K562 (cell line): ENCODE measurements at regions not wholly inside any gene's neighbourhood (a gene's known extent, or its start where the extent isn't known, plus 50 kb on each side); places are given as distances from the start of the nearest gene placed in this dataset.

Source experiments
- ATAC-seq: fragments of 200-7000 bp; cut with Tn5 transposase; 3 replicates; pipeline ENCODE4 v1.9.1; 2020; ENCODE audit warnings: moderate library complexity
- BruUV-seq: library from RNA; stranded (reverse); fragments of 400-500 nt; replicated peaks from 2 replicates; lab custom pipeline; 2021; lab: Mats Ljungman, UMichigan
- CTCF ChIA-PET: fragments of 300-600 bp; formaldehyde crosslinking; extraction: SDS; loops from one replicate; lab custom pipeline; 2021; ENCODE audit warnings: low intra/inter-chr PET ratio; lab: Yijun Ruan, JAX
- POLR2A ChIA-PET: fragments of 300-600, 350-650 bp; sonication (Branson Sonifier 250); formaldehyde crosslinking; extraction: SDS; loops from one replicate; lab custom pipeline; 2021; ENCODE audit warnings: antibody characterized with exemption, inconsistent platforms; lab: Yijun Ruan, JAX
- DNase-seq, 4 experiments: peaks; one replicate each; pipeline versions ENCODE4 v3.0.0 to v3.0.0-alpha.2; 2011 to 2018; ENCODE audit warnings: low spot score in 3 of 4, mixed read lengths in 3 of 4; ENCODE audit errors: extremely low read depth in 1 of 4
- FAIRE-seq: peaks from 2 replicates; lab custom pipeline; 2011; peaks lifted over from hg19 to GRCh38; lab: Jason Lieb, UNC
- H2AFZ ChIP-seq: 2 replicates; pipeline ENCODE4 v1.6.0; 2011; ENCODE audit warnings: low read depth, low read length, control low read depth, inconsistent platforms
- H3K27ac ChIP-seq: fragments of 200-600 bp; 3 replicates; pipeline ENCODE4 v1.8.0; 2011; ENCODE audit warnings: low read depth, mild to moderate bottlenecking, control low read depth, inconsistent platforms, low read length, moderate library complexity, mixed read lengths; ENCODE audit errors: extremely low read depth
- H3K27me3 ChIP-seq, 2 experiments: fragments of 300-600 bp in 1 of 2; 2 replicates in 1 of 2; 3 replicates in 1 of 2; pipeline versions ENCODE4 v1.6.0 to v1.8.0; 2011; ENCODE audit warnings: inconsistent platforms in 2 of 2, low read length in 2 of 2, mild to moderate bottlenecking in 1 of 2, mixed read lengths in 1 of 2, moderate library complexity in 1 of 2; ENCODE audit not compliant: control insufficient read depth in 2 of 2, insufficient read depth in 2 of 2
- H3K36me3 ChIP-seq: fragments of 300-600 bp; 3 replicates; pipeline ENCODE4 v1.8.0; 2011; ENCODE audit warnings: mild to moderate bottlenecking, low read length, inconsistent platforms; ENCODE audit not compliant: control insufficient read depth, insufficient read depth
- H3K4me1 ChIP-seq, 2 experiments: fragments of 200-600 bp in 1 of 2; replicated peaks in 1 of 2; 2 replicates in 1 of 2; 3 replicates in 1 of 2; pipeline versions ENCODE4 v1.5.1 to v1.8.0; 2011; ENCODE audit warnings: inconsistent platforms in 2 of 2, low read length in 2 of 2, mild to moderate bottlenecking in 1 of 2, mixed read lengths in 1 of 2, moderate library complexity in 1 of 2; ENCODE audit not compliant: control insufficient read depth in 2 of 2, insufficient read depth in 2 of 2
- H3K4me2 ChIP-seq: 2 replicates; pipeline ENCODE4 v1.6.1; 2011; ENCODE audit warnings: low read length, control low read depth, inconsistent platforms, mixed read lengths; ENCODE audit not compliant: insufficient read depth
- H3K4me3 ChIP-seq: fragments of 200-600 bp; sonication (generic), shearing (Covaris generic); 2 replicates; pipeline ENCODE4 v1.5.1; 2016; ENCODE audit warnings: control low read depth, inconsistent platforms
- H3K79me2 ChIP-seq: fragments of 200-600 bp; 3 replicates; pipeline ENCODE4 v1.8.0; 2011; ENCODE audit warnings: low read length, inconsistent platforms; ENCODE audit not compliant: control insufficient read depth, insufficient read depth
- H3K9ac ChIP-seq, 2 experiments: 2 replicates each; pipeline versions ENCODE4 v1.6.0 to v1.6.1; 2011; ENCODE audit warnings: low read depth in 2 of 2, low read length in 2 of 2, control low read depth in 1 of 2, inconsistent platforms in 1 of 2, mild to moderate bottlenecking in 1 of 2, mixed read lengths in 1 of 2; ENCODE audit not compliant: insufficient read depth in 1 of 2
- H3K9me1 ChIP-seq: one replicate; pipeline ENCODE4 v1.6.0; 2011; ENCODE audit warnings: inconsistent platforms, mild to moderate bottlenecking, low read length, moderate library complexity; ENCODE audit not compliant: control insufficient read depth, insufficient read depth
- H3K9me3 ChIP-seq: replicated peaks from 2 replicates; pipeline ENCODE4 v1.5.1; 2011; ENCODE audit warnings: low read depth, low read length, inconsistent platforms; ENCODE audit not compliant: control insufficient read depth, insufficient read depth
- H4K20me1 ChIP-seq: replicated peaks from 2 replicates; pipeline ENCODE4 v1.6.1; 2011; ENCODE audit warnings: low read length, inconsistent platforms, mixed read lengths; ENCODE audit not compliant: control insufficient read depth, insufficient read depth
- ARHGAP35 ChIP-seq: fragments of 450-650 bp; IDR thresholded peaks from 2 replicates; pipeline ENCODE4 v1.6.1; 2018; ENCODE audit not compliant: partially characterized antibody
- CTCF ChIP-seq, 3 experiments: IDR thresholded peaks in 2 of 3; conservative IDR thresholded peaks in 1 of 3; 2 replicates each; pipeline ENCODE4 v1.5.1; 2011 to 2012; ENCODE audit warnings: low read length in 3 of 3, mild to moderate bottlenecking in 3 of 3, control low read depth in 2 of 3, improper control_type of control experiment in 1 of 3, inconsistent platforms in 1 of 3, low read depth in 1 of 3, mixed read lengths in 1 of 3, moderate library complexity in 1 of 3; ENCODE audit not compliant: insufficient read depth in 2 of 3
- FOXO4 ChIP-seq: fragments of 450-650 bp; formaldehyde crosslinking; IDR thresholded peaks from 2 replicates; pipeline ENCODE4 v1.4.0; 2020; ENCODE audit warnings: mild to moderate bottlenecking, moderate library complexity
- LARP7 ChIP-seq: fragments of 450-650 bp; IDR thresholded peaks from 2 replicates; pipeline ENCODE4 v1.6.1; 2016
- ZNF263 ChIP-seq: sonication (generic); formaldehyde crosslinking; IDR thresholded peaks from 2 replicates; pipeline ENCODE4 v1.8.0; 2022; ENCODE audit warnings: mild to moderate bottlenecking, missing genetic modification reagents, borderline replicate concordance
- ZNF644 ChIP-seq: fragments of 200-800 bp; sonication (Bioruptor generic); IDR thresholded peaks from 2 replicates; pipeline ENCODE4 v1.6.1; 2016; ENCODE audit warnings: low read depth, missing genetic modification characterization, missing compliant biosample characterization
- ZNF740 ChIP-seq, 3 experiments: fragments of 200-800 bp in 1 of 3; sonication (Bioruptor generic) in 1 of 3; sonication (generic) in 1 of 3; formaldehyde crosslinking in 1 of 3; IDR thresholded peaks; 2 replicates each; pipeline versions ENCODE4 v1.6.1 to v1.8.0; 2016 to 2022; ENCODE audit warnings: mild to moderate bottlenecking in 2 of 3, missing compliant biosample characterization in 2 of 3, missing genetic modification characterization in 2 of 3, missing genetic modification reagents in 1 of 3
- WGBS: fragments of 100-300 bp; shearing (Covaris generic); methylation state at CpG from one replicate; pipeline ENCODE4 v1.1.6; 2016; ENCODE audit warnings: low coverage, mixed read lengths; ENCODE audit not compliant: insufficient coverage; ENCODE audit errors: missing lambda C conversion rate; 5-methylcytosine and 5-hydroxymethylcytosine counted together
- in situ Hi-C: fragments of 300-500 bp; cut with MboI; formaldehyde crosslinking; loops from 4 replicates; pipeline ENCODE4 v1.15.0; 2018; ENCODE audit warnings: inconsistent platforms, mixed read lengths
- intact Hi-C: fragments of 100-400 bp; cut with micrococcal nuclease; formaldehyde crosslinking; loops from 2 replicates; pipeline ENCODE4 v1.14.2; 2022

- Histone ChIP-seq H3K79me2 (no peaks in the 10 kb centered on the region), H3K4me3 (no peak overlapping the region), H2AFZ (no peak overlapping the region), H3K27me3 (no peaks in the 10 kb centered on the region), H3K36me3 (no peaks in the 10 kb centered on the region), H4K20me1 (no peaks in the 10 kb centered on the region), H3K27ac (no peak overlapping the region), H3K9ac (no peak overlapping the region), H3K9me3 (no peaks in the 10 kb centered on the region), H3K9me1 (no peaks in the 10 kb centered on the region), H3K4me1 (no peaks in the 10 kb centered on the region), H3K4me2 (no peak overlapping the region)
- no peak for FAIRE-seq
- intact Hi-C loops: no loop called here
- in situ Hi-C loops: no loop called here
- 0% methylated on average over 1 of the region's 1 CpG for WGBS
- POLR2A ChIA-PET: no interaction called here
- ATAC-seq: no peak
- CTCF ChIA-PET: no interaction called here
- no TSS peak for BruUV-seq
- DNase-seq: no peak
- no peak for TF ChIP-seq ZNF644 (tag)
- no peak for TF ChIP-seq ZNF740 (CRISPR knock-in tag; IDR thresholded peaks at IDR 0.05)
- no peak for TF ChIP-seq ZNF740 (tag; IDR thresholded peaks at IDR 0.05)
- TF ChIP-seq ARHGAP35: no peak
- no peak for TF ChIP-seq LARP7
- no peak for TF ChIP-seq ZNF263 (CRISPR knock-in tag)
- TF ChIP-seq FOXO4: no peak
- TF ChIP-seq CTCF (IDR thresholded peaks at IDR 0.05 in 2 of 3, conservative IDR thresholded peaks at IDR 0.05 in 1 of 3; ENCODE audit: insufficient read depth in 2 of 3, low read depth in 1 of 3, low read length in 3 of 3): no peak
Observed at GRCh38 chr2:138327967-138328366, 173.6 kb upstream of the SPOPL start.
